ENCODE measurements at regions not wholly inside any gene's neighbourhood (a gene's known extent, or its start where the extent isn't known, plus 50 kb on each side); places are given as distances from the start of the nearest gene placed in this dataset.

DNA sequence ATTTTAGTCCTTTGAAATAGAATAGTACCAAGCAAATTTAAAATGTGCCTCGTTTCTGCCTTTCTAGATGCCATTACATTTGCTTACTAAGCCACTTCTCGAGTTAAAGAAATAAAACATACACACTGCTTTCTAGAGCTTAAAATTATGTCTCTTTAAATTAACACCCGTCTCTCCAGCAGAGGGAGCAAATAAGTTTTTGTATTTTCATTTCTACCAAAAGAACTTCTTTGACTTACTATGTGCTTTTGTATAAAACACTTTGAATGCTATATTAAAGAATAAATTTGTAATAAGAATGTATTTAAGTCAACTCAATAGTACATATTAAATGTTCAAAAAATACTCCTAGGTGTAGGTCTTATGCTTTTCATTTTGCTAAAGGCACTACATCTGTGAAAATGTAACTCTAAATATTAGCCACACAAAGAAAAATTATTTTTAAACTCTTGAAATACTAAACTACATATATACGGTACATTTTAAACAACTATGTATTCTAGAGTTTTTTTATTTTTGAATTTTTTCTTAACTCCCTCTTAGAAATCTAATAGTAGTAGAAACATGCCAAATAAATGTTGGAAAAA is 269.3 kb upstream of the MIR17HG start:
- FAIRE-seq, result no peak
- DNase-seq (ENCODE audit: low spot score), result no peak

DNA sequence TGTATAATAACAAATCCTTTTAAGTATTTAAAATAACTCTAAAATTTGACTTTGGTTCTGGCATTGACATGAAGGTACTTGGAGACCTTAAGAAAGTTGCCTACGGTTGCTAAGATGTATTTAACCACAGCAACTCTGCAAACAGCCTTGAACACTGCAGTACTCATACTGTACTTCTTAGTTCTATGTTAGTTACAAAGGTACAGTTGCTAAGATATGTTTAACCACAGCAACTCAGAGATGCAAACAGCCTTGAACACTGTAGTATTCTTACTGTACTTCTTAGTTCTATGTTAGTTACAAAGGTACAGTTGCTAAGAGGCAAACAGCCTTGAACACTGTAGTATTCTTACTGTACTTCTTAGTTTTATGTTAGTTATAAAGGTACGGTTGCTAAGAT is 268.3 kb upstream of the MIR17HG start:
- no peak for DNase-seq (ENCODE audit: low spot score)
- FAIRE-seq, result no peak

DNA sequence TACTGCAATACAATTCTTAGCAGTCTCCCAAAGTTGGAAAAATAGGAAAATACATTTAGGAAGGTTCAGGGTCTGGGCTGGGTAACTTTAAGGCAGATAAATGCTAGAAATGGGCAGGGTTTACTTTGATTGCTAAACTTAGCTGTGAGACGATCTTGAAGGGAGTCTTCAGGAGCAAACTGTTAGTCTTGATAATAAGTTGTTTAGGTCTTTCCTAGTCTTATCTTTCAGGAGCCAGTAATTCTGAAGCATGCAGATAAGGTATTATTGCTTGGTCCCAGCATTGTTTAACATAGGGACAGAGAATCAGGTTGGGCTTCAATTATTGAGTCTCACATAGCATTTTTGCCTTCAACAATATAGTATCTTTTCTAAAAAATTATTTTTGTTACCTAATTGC is 262.4 kb upstream of the MIR17HG start:
- FAIRE-seq (no peak), DNase-seq (ENCODE audit: low spot score) (no peak)

DNA sequence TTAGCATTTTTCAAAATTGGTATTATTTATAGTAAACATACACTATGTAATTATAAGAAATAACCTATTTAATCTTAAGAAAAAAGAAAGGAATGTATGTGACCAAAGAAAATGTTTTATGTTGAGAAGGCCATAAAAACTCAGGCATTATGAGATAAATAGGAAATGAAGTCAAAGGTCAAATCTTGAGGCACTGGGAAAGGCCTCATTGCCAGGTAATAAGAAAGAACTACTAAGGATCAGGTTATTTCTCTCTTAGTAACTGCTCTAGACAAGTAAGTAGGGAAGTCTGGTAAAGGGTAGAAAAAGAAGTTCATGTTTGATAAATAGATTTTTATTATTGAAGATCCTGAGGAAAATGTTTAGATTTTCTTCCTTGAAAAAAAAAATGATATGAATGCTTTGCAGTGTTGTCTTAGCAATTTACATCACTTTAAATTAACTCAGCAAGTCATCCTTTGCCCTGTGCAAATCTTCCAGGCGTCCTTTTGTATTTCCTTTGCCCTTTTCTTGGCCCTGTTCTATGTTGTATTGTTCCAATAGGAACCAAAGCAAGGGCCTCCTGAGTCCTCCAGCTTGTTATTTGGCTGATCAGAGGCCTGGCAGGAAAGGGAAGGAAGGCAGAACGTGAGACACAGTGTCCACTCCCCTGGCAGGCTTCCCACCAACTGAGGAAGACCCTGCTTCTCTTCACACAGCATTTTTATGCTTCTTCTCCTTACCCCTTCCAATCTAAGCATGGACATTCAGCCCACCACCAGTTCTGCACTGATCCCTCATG is 260.4 kb upstream of the MIR17HG start:
- DNase-seq (ENCODE audit: low spot score) (no peak), FAIRE-seq (no peak)

DNA sequence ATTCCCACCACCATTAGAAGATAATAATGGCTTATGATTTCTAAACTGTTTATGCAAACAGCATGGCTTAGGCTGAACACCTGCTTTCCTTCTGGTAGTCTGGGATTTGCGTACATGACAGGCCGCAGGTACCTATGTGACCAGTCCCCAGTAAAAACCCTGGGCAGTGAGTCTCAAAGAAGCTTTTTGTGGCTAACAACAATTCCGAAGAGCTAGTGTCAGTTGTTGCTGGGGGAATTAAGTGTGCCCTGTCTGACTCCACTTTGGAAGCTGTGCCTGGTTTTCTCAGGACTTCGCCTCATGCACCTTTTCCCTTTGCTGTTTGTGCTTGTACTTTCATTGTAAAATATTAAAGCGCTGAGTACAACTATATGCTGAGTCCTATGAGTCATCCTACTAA is 250.2 kb upstream of the MIR17HG start:
- DNase-seq (ENCODE audit: low spot score), result no peak
- no peak for FAIRE-seq

DNA sequence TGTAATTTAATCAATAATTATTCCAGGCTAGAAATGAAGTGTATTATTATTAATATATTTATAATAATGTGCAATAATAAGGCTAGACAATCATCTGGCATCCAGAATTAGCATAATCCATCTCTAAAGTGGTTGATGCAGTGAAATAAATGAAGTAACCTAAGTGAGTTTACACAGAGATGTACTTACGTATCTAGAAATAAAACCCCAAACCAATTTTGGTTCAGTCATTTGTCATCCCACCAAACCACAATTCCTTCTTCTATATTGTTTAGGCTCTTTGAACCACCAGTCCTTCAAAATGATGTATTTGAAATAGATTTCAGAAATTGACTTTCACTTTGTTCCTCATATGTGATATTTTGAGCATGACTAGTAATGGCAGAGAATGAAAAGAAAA is 247.6 kb upstream of the MIR17HG start:
- FAIRE-seq (no peak), DNase-seq (ENCODE audit: low spot score) (no peak)

DNA sequence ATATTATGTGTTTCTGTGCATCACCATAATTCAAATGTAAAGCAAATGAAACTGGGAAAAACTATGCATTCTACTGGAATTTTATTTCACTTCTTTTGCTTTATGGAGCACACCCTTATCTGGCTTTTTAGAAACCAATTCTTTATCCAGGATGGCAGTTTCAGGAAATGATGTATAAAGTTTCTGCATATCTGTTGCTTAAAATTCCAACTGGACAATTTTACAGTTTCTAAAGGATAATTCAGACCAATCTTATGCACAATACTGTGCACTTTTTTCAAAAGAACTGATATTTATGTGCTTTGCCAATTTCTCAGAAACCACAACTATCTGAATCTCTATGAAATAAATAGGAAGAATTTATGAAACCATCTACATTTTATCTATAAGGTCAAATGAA is 246.5 kb upstream of the MIR17HG start:
- FAIRE-seq, result no peak
- DNase-seq (ENCODE audit: low spot score), result no peak

DNA sequence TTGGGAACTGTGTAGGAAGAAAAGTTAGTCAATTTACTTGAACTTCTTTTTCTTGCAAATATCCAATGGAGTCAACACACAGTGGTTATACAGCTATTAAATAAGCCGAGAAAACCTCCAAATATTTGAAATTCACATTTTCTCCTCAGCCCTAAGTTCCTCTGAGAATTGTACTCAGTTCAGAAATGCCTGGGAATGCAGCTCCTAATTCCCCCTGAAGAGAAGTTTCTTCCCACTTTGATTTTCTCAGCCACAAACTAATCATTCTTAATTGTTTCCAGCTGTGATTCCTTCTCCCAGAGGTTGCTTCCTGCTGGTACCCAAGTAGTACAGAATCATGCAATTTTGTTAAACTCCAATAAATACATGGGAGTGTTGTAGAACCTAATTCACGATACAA is 246.1 kb upstream of the MIR17HG start:
- FAIRE-seq, result no peak
- DNase-seq (ENCODE audit: low spot score), result no peak

DNA sequence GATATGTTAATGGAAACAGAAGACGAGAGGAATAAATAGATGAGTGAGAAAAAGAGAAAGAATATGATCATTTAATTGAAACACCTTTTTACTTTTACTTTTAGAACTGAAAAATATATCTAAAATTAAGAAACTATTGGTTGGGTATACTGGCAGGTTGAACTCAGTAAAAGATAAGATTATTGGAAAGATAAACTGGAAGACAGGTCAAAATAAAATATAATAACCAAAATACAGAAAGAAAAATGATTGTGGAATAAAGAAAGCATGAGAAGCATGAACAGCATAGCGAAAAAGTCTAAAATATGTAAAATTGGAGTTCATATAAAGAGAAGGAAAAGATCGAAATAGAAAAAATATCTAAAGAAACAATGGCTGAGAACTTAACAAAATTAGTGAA is 242.2 kb upstream of the MIR17HG start:
- DNase-seq (ENCODE audit: low spot score), result no peak
- FAIRE-seq, result no peak

DNA sequence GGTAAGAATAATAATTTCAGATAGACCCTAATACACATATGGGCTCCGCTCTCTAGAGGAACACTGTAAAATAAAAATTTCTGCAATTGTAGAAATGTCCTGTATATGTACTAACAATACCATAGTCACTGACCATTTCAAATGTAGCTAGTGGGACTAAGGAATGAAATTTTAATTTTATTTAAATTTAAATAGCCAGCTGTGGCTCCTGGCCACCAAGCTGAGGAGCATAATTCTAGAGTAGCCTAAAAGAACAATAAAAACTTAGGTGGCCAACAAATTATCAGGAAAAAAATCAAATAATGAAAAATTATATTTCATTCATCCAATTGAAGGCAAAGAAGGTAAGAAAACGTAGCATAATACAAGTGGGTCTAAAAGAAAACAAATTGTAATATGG is 240.9 kb upstream of the MIR17HG start:
- FAIRE-seq (no peak), DNase-seq (ENCODE audit: low spot score) (no peak)

DNA sequence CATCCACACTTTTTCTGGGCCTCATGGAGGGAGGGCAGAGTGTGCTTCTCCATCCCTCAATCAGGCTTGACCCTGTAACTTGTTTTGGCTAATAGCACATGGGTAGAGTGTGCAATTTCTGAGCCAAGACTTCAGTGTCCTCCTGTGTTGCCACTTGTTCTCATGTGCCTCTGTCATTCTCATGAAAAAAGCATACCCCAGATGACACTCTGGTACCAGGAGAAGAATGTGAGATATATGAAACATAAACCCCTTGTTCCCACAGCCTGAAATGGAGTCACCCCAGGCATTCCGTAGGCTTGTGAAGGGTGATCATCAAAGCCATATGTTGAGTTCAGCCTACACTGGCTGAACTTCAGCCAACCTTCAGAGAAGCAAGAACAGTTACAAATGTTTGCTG is 239.2 kb upstream of the MIR17HG start:
- FAIRE-seq, result no peak
- no peak for DNase-seq (ENCODE audit: low spot score)

DNA sequence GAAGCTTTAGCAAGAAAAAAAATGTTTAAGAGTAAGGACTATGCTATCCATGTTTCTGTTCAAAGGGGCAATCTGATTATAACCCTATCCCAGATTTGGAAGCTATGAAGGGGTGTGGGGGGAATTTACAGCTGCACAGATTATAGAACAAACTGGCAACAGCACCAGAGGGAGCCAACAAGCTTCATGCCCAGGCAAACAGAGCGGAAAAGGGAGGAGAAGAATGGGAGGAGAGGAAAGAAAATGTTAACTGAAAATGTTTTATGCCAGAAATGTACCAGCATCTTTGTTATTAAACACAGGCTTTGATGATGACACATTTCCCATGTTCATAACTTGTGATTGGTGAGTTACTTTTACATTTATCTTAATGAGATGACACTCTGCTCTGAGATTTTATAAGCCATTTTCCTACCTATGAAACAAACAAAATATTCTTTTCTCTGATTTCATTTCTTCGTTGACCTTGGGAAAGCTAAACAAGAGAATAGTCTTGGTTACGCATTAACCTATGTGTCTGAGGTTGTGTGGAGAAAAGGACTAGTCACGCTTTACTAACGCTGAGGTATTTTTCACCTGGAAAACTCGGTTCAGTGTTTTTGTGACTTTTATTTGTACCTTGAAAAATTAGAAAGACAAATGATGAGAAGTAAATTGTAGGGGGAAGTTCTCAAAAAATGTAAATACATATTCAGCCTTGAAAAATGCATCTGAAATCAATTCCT is 235.8 kb upstream of the MIR17HG start:
- DNase-seq (ENCODE audit: low spot score), result peak; percentile 11
- FAIRE-seq, result peak; percentile 76

DNA sequence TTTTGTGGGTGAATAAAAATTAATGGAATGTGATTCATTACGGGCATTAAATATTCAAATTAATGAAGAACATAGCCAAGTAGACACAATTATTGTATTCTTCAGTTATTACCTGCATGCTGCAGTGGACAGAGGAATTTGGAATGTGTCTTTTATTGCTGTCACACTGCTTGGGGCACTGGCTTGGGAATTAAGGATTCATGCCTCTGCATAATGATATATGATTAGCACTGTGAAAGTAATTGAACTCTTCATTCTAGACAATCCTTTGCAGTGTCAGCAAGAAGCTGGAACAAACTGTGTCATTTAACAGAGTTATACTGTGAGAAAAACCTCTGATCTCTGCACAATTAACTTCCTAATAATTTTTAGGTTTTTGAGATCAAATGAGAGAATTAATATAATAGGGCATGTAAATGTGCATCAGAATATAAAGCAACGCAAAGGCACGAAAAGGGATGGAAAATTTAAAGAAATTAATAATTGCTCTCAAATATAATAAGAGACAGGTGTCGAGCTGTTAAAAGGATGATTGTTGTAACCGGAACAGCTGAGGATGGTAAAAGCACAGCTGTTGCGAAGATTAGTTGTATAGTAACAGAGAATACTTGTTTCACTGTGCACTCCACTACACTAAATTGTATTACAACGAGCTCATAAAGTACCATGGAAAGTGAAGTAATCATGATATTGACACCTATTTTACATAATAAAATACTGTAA is 235.1 kb upstream of the MIR17HG start:
- DNase-seq (ENCODE audit: low spot score) (no peak), FAIRE-seq (no peak)

DNA sequence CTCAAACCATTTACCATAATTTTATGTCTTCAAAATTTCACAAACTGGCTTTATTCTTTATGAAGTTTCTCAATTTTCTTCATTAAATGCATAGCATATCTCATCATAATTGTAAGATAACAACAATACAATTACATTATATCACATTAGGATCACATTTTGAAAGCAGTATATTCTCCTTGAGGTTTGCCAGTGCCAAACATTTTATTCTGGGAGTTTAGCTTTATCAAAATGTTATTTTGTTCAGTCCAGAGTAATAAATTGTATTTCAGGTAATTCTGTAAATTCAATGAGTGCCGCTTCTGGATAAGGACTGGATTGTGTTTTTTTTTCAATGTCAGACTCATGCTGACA is 234.6 kb upstream of the MIR17HG start:
- FAIRE-seq (no peak), DNase-seq (ENCODE audit: low spot score) (no peak)

DNA sequence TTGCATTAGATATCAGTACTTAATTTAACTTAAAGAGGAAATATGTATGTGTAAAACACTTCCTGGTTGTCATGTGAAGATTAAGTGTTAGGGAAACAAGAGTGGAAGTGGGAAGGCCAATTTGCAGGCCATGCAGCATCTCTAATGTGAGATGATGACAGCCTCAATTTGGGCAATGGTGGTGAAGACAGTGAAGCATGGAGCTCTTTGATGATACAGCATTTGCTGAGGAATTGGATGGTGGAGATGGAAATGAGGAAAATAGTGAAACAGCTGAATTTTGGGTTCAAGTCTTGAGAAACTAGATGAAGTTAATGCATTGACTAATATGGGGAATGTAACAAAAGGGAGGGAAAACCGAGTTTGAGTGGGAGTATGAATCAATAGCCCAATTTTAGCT is 231.7 kb upstream of the MIR17HG start:
- DNase-seq (ENCODE audit: low spot score) (no peak), FAIRE-seq (no peak)

DNA sequence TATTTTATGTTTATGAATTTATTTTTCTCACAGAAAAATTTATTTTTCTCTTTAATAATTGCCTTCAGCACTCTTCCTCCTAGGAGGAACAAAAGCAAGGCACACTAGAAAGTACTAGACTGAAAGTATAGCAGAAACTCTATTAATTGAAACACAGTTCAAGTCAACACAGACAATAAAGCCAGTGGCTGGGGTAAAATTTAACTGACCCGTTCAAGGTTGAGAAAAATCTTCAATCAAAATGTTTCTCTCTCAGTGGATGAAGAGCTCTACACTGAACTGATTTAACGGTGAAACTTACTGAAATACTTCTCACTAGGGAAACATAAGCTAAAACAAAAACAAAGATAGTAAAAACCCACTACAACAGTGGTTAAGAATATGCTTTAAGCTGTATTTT is 230.1 kb upstream of the MIR17HG start:
- no peak for FAIRE-seq
- no peak for DNase-seq (ENCODE audit: low spot score)

DNA sequence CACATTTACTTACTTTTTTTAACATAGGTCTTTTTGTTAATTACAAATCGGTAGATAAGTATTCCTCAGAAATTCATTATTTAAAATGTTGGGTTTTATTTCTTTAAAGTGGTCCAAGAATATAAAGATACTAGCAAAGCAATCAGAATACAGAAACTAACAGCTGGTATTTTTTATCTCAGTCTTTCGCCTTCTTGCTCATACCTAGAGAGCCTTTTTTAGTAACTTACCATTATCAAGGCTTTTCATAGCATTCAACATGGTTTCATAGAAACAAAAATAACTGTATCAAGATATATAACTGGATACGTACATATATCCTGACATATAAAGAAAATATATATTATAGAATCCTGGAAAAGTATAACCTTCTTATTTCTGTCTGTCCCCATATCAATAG is 227.8 kb upstream of the MIR17HG start:
- DNase-seq (ENCODE audit: low spot score) (no peak), FAIRE-seq (no peak)

DNA sequence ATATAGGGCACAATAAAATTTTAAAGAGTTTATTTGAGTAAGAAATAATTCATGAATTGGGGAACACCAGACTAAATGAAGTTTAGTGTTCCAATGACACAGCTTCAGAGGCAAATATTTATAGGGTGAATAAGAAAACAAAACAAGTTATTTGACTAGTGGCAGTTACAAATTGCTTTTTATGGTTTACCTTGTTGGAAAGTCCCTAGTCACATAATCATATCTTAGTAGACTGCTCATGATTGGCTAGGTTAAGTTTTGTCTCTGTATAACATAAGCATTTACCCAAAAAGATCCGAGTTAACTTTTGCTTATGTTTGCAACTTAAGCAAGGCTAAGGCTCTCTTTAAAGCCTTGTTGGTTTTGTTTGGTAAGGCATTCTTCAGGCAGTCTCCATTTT is 224.7 kb upstream of the MIR17HG start:
- DNase-seq (ENCODE audit: low spot score) (no peak), FAIRE-seq (no peak)

DNA sequence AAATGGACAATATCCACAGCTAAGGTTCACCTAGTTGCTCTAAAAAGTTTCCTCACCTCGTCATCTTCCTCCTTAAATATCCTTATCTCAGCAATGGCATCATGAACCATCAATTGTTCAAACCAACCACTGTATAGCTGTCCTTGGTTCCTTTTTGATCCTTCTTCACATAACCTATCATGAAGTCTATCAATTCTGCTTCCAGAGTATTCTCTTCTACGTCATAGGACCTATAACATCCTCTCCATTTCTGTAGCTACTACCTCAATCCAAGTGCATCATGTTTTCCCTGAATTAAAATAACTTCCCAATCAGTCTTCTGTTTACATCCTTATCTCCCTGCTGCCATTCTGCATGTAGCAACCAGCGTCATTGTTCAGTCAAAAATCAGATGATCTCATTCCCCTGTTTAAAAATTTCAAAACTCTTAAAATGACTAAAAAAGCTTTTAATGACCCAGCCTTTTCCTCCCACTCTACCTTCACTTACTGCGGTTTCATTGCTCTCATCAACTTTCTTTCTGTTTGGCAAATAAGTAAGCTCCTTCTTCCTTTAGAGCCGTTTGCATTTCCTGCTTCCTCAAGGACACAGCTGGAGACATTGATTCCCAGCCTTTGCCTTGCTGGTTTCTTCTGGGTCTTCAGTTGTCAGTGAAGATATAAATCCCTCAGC is 223.9 kb upstream of the MIR17HG start:
- DNase-seq (ENCODE audit: low spot score), result no peak
- no peak for FAIRE-seq

DNA sequence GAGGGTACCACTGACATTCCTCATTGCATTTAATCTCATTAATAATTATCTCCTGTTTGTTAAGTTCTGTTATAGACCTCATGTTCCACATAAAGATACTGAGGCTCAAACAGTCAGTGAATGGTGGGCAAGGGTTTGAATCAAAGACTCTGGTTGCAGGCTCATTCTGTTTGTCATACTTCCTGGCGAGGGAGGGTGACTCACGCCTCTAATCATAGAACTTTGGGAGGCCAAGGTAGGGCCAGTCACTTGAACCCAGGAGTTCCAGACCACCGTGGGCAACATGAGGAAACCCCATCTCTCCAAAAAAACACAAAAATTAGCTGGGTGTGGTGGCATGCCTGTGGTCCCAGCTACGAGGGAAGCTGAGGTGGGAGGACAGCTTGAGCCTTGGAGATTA is 220.7 kb upstream of the MIR17HG start:
- no peak for DNase-seq (ENCODE audit: low spot score)

DNA sequence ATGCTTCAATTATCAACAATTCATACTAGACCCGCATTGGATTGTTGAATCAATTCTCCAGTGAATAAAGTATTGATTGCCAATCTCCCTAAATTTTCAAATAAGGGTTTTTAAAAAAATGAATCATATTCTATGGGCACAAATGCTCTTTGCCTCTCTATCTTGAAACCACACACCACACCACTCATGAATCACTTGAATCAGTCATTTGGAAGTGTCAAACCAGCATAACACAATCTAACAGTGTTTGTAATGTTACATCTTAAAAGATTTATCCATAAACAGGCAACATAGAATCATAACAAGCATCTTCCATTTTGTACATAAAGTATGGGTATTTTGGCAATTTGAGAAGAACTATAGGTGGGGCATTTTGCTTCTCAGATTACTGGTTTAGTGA is 219.5 kb upstream of the MIR17HG start:
- FAIRE-seq (no peak), DNase-seq (ENCODE audit: low spot score) (no peak)

More for the DNA sequence above, 220.7 kb upstream of the MIR17HG start:
- no peak for FAIRE-seq

DNA sequence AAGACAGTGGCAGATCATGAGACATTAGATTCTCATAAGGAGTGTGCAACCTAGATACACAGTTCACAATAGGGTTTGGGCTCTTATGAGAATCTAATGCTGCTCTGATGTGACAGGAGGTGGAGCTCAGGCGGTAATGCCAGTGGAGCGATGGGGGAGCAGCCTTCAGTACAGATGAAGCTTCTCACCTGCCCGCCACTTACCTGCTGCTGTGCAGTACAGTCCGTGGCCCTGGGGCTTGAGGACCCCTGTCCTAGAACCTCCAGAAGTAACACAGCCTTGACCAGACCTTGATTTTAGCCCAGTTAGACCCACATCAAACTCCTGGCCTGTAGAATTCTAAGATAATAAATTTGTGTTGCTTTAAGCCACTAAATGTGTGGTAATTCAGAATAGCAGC is 215.1 kb upstream of the MIR17HG start:
- DNase-seq (ENCODE audit: low spot score) (no peak), FAIRE-seq (no peak)

Data from RCC 7860 (cell line).